Astrocyte (in vitro differentiated cells and primary cell): ENCODE measurements at regions not wholly inside any gene's neighbourhood (a gene's known extent, or its start where the extent isn't known, plus 50 kb on each side); places are given as distances from the start of the nearest gene placed in this dataset.

Experiments used
- CTCF ChIP-seq: IDR thresholded peaks from 2 replicates; pipeline ENCODE4 v1.5.1; 2011; ENCODE audit warnings: low read depth, mild to moderate bottlenecking, inconsistent platforms, low read length, moderate library complexity; ENCODE audit not compliant: insufficient read depth
- EZH2 ChIP-seq: IDR thresholded peaks from 2 replicates; pipeline ENCODE4 v1.6.1; 2012; ENCODE audit warnings: mild to moderate bottlenecking, low read length, inconsistent platforms; ENCODE audit not compliant: insufficient read depth

- TF ChIP-seq CTCF, result no peak
- no peak for TF ChIP-seq EZH2
Measured at GRCh38 chr1:218699865-218700264, 354.7 kb downstream of the TGFB2 start.
